GM18858 (cell line): ENCODE measurements at regions not wholly inside any gene's neighbourhood (a gene's known extent, or its start where the extent isn't known, plus 50 kb on each side); places are given as distances from the start of the nearest gene placed in this dataset.

Source experiments
- ATAC-seq: cut with Tn5 transposase; IDR thresholded peaks from one replicate; pipeline ENCODE4 v1.9.1; 2021; ENCODE audit not compliant: unreplicated experiment

DNA sequence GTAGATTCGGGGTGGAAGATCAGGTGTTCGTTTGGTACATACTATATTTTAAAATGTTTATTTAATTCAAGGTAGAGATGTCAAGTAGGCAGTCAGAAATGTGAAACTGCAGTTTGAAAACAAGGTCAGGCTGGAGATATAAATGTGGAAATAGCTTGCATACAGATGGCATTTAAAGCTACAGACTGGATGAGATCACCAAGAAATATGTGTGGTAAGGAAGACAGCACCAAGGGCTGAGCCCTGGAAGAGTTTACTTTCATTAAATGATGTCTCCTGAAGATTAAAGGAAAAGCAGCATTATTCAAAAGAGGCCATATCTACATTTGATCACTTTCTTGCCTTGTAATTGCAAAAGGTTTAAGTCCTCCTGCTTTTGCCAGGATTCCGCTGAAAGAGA, 271.3 kb downstream of the PTBP2 start:
- no peak for ATAC-seq

- no peak for ATAC-seq
These were observed 273.8 kb downstream of the PTBP2 start for GRCh38 chr1:96995351-96995750.

DNA sequence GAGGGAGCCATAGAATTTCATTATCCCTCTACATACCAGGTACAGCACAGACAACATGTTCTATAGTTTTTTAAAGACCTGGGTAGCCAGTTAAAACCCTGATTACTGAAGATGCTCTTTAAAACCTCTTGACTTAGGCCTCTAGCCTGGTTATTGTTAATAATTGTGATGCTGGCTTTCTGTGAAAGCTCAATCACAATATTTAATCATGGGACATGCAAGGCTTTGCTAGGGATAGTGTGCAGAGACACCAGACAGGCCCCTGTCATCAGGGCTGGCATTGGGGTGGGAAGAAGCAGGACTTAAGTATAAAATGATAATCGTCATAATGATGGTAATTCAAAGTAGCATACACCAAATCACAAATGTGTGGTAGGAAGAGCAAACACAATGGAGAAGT, 274.4 kb downstream of the PTBP2 start:
- no peak for ATAC-seq

- ATAC-seq: no peak
These were observed 276.1 kb downstream of the PTBP2 start for GRCh38 chr1:96997717-96998116.

DNA sequence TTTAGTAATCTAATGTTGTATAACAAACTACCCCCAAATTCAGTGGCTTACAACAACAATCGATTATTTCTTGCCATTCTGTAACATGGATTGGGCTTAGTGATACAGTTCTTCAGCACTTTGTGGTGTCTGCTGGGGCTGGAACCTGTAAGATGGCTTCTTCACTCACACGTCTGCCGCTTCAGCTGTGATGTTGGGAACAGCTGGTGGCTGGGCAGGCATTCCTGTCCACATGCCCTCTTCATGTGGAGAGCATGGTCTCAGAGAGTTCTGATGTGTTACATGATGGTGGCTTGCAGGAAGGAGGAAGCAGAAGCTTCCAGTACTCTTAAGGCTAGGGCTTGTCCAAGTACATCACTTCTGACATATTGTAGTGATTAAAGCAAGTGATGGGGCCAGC, 276.9 kb downstream of the PTBP2 start:
- no peak for ATAC-seq

- no peak for ATAC-seq
These were observed 277.6 kb downstream of the PTBP2 start for GRCh38 chr1:96999191-96999590.

GRCh38 chr1:97004054-97004453, 282.5 kb downstream of the PTBP2 start:
- no peak for ATAC-seq

DNA sequence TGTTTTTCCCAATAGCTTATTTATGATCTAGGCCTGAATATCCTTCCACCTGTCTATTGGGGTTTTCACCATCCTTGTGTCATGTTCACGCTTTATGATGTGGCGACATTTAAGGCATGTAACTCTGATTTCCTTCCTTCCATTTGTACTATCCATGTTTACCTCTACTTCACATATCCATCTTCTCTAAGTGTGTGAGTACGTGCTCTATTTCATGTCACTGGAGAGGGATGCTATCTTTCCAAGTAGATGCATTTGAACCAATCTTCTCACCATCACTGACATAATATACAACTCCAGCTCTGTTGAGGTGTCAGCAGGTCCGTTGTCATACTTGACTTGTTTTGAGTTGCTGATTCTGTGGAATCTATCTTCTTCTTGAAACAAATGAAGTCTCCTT, 283.2 kb downstream of the PTBP2 start:
- no peak for ATAC-seq

DNA sequence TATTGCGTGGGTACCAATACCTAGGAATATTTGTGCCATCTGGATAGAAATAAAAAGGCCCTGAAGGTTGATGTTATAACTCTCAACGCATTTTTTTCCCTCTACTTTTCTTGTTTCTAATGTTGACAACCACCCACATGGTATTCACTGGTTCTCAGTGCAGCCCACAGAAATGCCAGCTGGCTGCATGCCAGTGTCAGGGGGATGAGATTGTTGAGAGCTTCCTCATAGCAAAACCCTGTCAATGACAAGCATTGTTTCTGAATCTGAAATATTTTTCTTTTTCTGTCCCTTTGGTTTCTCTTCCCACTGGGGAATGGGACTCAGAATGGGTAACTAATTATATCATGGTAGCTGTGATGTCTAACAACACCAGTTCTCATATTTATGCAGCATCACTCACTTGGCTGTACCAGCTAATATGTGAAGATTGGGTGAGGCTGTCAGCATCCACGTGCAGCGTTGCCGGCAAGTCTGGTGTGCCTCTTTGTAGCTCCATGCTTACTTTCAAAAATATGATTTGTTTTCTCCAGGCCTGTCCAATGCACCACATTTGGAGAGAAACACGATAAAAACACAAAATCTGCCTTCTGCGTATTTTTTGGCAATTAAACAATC, 284.6 kb downstream of the PTBP2 start:
- ATAC-seq: peak; percentile 39

GRCh38 chr1:97007840-97008604, 286.4 kb downstream of the PTBP2 start:
- no peak for ATAC-seq

DNA sequence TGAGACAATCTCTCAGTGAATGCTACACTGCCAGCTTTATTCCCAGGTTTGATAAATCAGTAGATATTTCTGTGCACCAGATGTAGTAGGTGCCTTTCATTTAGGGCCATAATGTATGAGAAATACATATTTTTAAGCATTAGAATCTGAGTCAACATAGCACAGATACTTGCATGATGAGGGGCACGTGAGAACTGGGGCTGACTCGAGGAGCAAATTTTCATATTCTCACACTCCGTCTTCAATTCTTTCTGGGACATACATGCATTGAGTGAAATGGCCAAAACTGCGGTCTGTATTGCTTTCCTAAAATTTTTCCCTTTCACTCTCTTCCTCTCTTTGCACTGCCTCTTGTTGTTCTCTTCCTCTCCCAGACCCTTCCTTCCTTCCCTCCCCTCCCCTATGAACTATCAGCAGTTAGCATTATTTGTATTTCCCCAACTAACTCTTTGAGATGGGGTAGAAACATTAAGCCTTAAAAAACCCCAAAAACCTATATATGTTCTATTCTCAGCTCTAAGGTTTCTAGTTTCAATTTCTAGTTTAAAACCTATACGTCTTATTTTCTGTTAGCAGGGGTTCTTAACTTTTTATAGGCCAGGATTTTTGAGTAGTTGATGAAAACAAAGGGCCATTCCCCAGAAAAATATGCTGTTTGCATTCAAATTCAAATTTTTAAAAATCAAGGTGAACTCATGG, 289.1 kb downstream of the PTBP2 start:
- ATAC-seq: no peak

- no peak for ATAC-seq
These were observed 291.6 kb downstream of the PTBP2 start for GRCh38 chr1:97013136-97013535.

GRCh38 chr1:97013941-97014340, 292.4 kb downstream of the PTBP2 start:
- no peak for ATAC-seq

DNA sequence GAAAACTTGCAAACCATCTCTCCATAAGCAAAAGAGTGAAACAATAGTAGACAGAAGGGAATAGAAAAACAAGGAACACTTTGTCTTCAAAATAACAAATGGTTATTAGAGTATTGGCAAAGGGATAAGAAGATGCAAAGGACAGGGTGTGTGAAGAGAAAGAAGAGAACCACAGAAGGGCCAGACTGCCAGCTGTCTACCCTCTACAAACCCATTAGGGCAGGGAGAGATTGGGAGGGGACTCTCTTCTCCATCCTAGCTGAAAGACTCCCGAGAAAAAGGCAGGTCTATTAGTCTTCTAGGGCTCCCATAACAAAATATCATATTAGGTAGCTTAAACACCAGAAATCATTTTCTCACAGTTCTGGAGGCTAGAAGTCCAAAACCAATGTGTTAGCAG, 292.8 kb downstream of the PTBP2 start:
- no peak for ATAC-seq

GRCh38 chr1:97017895-97018294, 296.3 kb downstream of the PTBP2 start:
- ATAC-seq: no peak
